ENCODE measurements at regions not wholly inside any gene's neighbourhood (a gene's known extent, or its start where the extent isn't known, plus 50 kb on each side); places are given as distances from the start of the nearest gene placed in this dataset.

DNA sequence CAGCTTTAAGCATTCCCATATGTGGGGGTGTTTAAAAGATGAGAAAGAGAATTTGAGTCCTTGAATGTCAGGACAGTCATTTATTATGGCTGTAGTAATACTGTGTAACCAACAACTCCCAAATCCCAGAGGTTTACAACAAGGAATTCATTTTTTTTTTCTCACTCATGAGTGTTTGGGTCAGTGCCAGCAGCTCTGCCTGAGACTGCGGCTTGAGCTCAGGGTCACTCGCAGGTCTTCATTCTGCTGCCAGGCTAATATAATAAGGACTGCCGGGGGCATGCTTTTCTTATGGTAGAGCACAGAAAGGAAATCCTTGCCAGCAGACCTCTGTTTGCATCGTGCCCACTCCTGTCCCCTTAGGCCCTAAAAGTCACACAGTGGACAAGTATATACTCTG is 277.9 kb upstream of the LMCD1 start:
- TF ChIP-seq, protein P1, sequence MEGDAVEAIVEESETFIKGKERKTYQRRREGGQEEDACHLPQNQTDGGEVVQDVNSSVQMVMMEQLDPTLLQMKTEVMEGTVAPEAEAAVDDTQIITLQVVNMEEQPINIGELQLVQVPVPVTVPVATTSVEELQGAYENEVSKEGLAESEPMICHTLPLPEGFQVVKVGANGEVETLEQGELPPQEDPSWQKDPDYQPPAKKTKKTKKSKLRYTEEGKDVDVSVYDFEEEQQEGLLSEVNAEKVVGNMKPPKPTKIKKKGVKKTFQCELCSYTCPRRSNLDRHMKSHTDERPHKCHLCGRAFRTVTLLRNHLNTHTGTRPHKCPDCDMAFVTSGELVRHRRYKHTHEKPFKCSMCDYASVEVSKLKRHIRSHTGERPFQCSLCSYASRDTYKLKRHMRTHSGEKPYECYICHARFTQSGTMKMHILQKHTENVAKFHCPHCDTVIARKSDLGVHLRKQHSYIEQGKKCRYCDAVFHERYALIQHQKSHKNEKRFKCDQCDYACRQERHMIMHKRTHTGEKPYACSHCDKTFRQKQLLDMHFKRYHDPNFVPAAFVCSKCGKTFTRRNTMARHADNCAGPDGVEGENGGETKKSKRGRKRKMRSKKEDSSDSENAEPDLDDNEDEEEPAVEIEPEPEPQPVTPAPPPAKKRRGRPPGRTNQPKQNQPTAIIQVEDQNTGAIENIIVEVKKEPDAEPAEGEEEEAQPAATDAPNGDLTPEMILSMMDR (IDR thresholded peaks at IDR 0.05; ENCODE audit: low read depth, low read length, poor library complexity, severe bottlenecking) = no peak
- TF ChIP-seq EZH2phosphoT487 (IDR thresholded peaks at IDR 0.05; ENCODE audit: borderline replicate concordance, low read length) = no peak

Data from DOHH2 (cell line).